ENCODE measurements at regions not wholly inside any gene's neighbourhood (a gene's known extent, or its start where the extent isn't known, plus 50 kb on each side); places are given as distances from the start of the nearest gene placed in this dataset.
"Not testable (repeated sequence)": the region's sequence is repeated elsewhere in the genome, so short reads cannot be mapped to it uniquely, and the experiment has no call there.

- H3K9me3 ChIP-seq (ENCODE audit: insufficient read depth, low read depth, low read length); H3K9me3 Mint-ChIP-seq (ENCODE audit: unreplicated experiment); H3K27ac Mint-ChIP-seq (ENCODE audit: unreplicated experiment); FAIRE-seq; H3K27ac ChIP-seq (ENCODE audit: low read depth, low read length); H3K4me2 ChIP-seq (ENCODE audit: low read length); H3K36me3 Mint-ChIP-seq (ENCODE audit: low read depth, unreplicated experiment); H3K27me3 Mint-ChIP-seq (ENCODE audit: low read depth, unreplicated experiment); H3K4me3 Mint-ChIP-seq (ENCODE audit: unreplicated experiment); H3K9ac ChIP-seq (ENCODE audit: low read length); H3K27me3 ChIP-seq (ENCODE audit: insufficient read depth, low read length); H3K4me1 Mint-ChIP-seq (ENCODE audit: low read depth, unreplicated experiment); H4K20me1 ChIP-seq (ENCODE audit: insufficient read depth, low read length); H3K4me3 ChIP-seq (ENCODE audit: insufficient read depth, low read depth, low read length); H3K4me1 ChIP-seq (ENCODE audit: insufficient read depth, low read length); H2AFZ ChIP-seq (ENCODE audit: low read depth, low read length); H3K79me2 ChIP-seq (ENCODE audit: insufficient read depth, low read length); H3K36me3 ChIP-seq (ENCODE audit: insufficient read depth, low read length): not testable (repeated sequence)
- DNase-seq (ENCODE audit: low read depth), result peak; percentile 31
- TF ChIP-seq CTCF (IDR thresholded peaks at IDR 0.05; ENCODE audit: insufficient read depth, low read depth, low read length), result peak; percentile 23
Observed at GRCh38 chr1:166433404-166434304, 266.9 kb upstream of the FAM78B start.

GRCh38 chr1:166457700-166458099 lies 290.9 kb upstream of the FAM78B start:
- no peaks in the 10 kb centered on the region for H3K27me3 ChIP-seq (ENCODE audit: insufficient read depth, low read length)
- no peak overlapping the region for H2AFZ ChIP-seq (ENCODE audit: low read depth, low read length)
- Mint-ChIP-seq H3K4me1 (ENCODE audit: low read depth, unreplicated experiment) (no peaks in the 10 kb centered on the region), H3K27ac (ENCODE audit: unreplicated experiment) (no peak overlapping the region), H3K36me3 (ENCODE audit: low read depth, unreplicated experiment) (no peaks in the 10 kb centered on the region), H3K9me3 (ENCODE audit: unreplicated experiment) (peaks cover 2% of the 10 kb centered on the region), H3K4me3 (ENCODE audit: unreplicated experiment) (no peak overlapping the region), H3K27me3 (ENCODE audit: low read depth, unreplicated experiment) (no peaks in the 10 kb centered on the region)
- H3K9me3 ChIP-seq (ENCODE audit: insufficient read depth, low read depth, low read length), result no peaks in the 10 kb centered on the region
- no peak overlapping the region for H3K27ac ChIP-seq (ENCODE audit: low read depth, low read length)
- no peaks in the 10 kb centered on the region for H4K20me1 ChIP-seq (ENCODE audit: insufficient read depth, low read length)
- no peak overlapping the region for H3K4me2 ChIP-seq (ENCODE audit: low read length)
- no peak overlapping the region for H3K4me3 ChIP-seq (ENCODE audit: insufficient read depth, low read depth, low read length)
- FAIRE-seq (no peak), DNase-seq (ENCODE audit: low read depth) (no peak)
- H3K79me2 ChIP-seq (ENCODE audit: insufficient read depth, low read length), result no peaks in the 10 kb centered on the region
- H3K9ac ChIP-seq (ENCODE audit: low read length), result no peak overlapping the region
- TF ChIP-seq CTCF (IDR thresholded peaks at IDR 0.05; ENCODE audit: insufficient read depth, low read depth, low read length) (no peak), EZH2 (IDR thresholded peaks at IDR 0.05; ENCODE audit: insufficient read depth, low read length) (no peak)
- no peaks in the 10 kb centered on the region for H3K4me1 ChIP-seq (ENCODE audit: insufficient read depth, low read length)
- no peaks in the 10 kb centered on the region for H3K36me3 ChIP-seq (ENCODE audit: insufficient read depth, low read length)

- Histone ChIP-seq H3K4me3 (ENCODE audit: insufficient read depth, low read depth, low read length) (no peak overlapping the region), H3K9ac (ENCODE audit: low read length) (no peak overlapping the region), H3K79me2 (ENCODE audit: insufficient read depth, low read length) (no peaks in the 10 kb centered on the region), H3K4me1 (ENCODE audit: insufficient read depth, low read length) (no peaks in the 10 kb centered on the region), H4K20me1 (ENCODE audit: insufficient read depth, low read length) (no peaks in the 10 kb centered on the region), H3K27ac (ENCODE audit: low read depth, low read length) (no peak overlapping the region), H3K9me3 (ENCODE audit: insufficient read depth, low read depth, low read length) (no peaks in the 10 kb centered on the region), H3K4me2 (ENCODE audit: low read length) (no peak overlapping the region), H2AFZ (ENCODE audit: low read depth, low read length) (no peak overlapping the region), H3K36me3 (ENCODE audit: insufficient read depth, low read length) (no peaks in the 10 kb centered on the region), H3K27me3 (ENCODE audit: insufficient read depth, low read length) (no peaks in the 10 kb centered on the region)
- DNase-seq (ENCODE audit: low read depth) (no peak), FAIRE-seq (no peak)
- no peak for TF ChIP-seq EZH2 (IDR thresholded peaks at IDR 0.05; ENCODE audit: insufficient read depth, low read length)
- no peak for TF ChIP-seq CTCF (IDR thresholded peaks at IDR 0.05; ENCODE audit: insufficient read depth, low read depth, low read length)
- Mint-ChIP-seq H3K9me3 (ENCODE audit: unreplicated experiment) (peaks cover 6% of the 10 kb centered on the region), H3K36me3 (ENCODE audit: low read depth, unreplicated experiment) (no peaks in the 10 kb centered on the region), H3K4me1 (ENCODE audit: low read depth, unreplicated experiment) (no peaks in the 10 kb centered on the region), H3K4me3 (ENCODE audit: unreplicated experiment) (no peak overlapping the region), H3K27ac (ENCODE audit: unreplicated experiment) (no peak overlapping the region), H3K27me3 (ENCODE audit: low read depth, unreplicated experiment) (peaks cover 2% of the 10 kb centered on the region)
Observed at GRCh38 chr1:166464333-166464732, 297.5 kb upstream of the FAM78B start.
